GM12892 (cell line): ENCODE measurements at regions not wholly inside any gene's neighbourhood (a gene's known extent, or its start where the extent isn't known, plus 50 kb on each side); places are given as distances from the start of the nearest gene placed in this dataset.

ENCODE experiments used
- POLR2AphosphoS5 ChIP-seq: IDR thresholded peaks from 2 replicates; pipeline ENCODE4 v1.6.1; 2011; ENCODE audit warnings: low read depth, low read length, control low read depth
- TAF1 ChIP-seq: IDR thresholded peaks from 2 replicates; pipeline ENCODE4 v1.6.1; 2011; ENCODE audit warnings: low read depth, mild to moderate bottlenecking, control low read depth, low read length, borderline replicate concordance

GRCh38 chr4:10982305-10982704 is 297.7 kb upstream of the CLNK start:
- TF ChIP-seq TAF1 (no peak), POLR2AphosphoS5 (no peak)
